H54 (cell line): ENCODE measurements at regions not wholly inside any gene's neighbourhood (a gene's known extent, or its start where the extent isn't known, plus 50 kb on each side); places are given as distances from the start of the nearest gene placed in this dataset.
A peak's percentile ranks its signal among the peaks of the same experiment; 100 is the strongest.

Experiments used
- DNase-seq: peaks from one replicate; pipeline ENCODE4 v3.0.0; 2011; ENCODE audit warnings: low spot score, mixed read lengths; ENCODE audit not compliant: insufficient read length
- FAIRE-seq: peaks from 3 replicates; lab custom pipeline; 2011; peaks lifted over from hg19 to GRCh38; lab: Jason Lieb, UNC
- POLR2A ChIP-seq: IDR thresholded peaks from 2 replicates; pipeline ENCODE4 v1.6.1; 2011; ENCODE audit warnings: low read depth, mild to moderate bottlenecking, low read length

GRCh38 chr16:13856811-13857511 is 63.0 kb upstream of the ERCC4 start:
- no peak for FAIRE-seq
- no peak for TF ChIP-seq POLR2A
- no peak for DNase-seq

DNA sequence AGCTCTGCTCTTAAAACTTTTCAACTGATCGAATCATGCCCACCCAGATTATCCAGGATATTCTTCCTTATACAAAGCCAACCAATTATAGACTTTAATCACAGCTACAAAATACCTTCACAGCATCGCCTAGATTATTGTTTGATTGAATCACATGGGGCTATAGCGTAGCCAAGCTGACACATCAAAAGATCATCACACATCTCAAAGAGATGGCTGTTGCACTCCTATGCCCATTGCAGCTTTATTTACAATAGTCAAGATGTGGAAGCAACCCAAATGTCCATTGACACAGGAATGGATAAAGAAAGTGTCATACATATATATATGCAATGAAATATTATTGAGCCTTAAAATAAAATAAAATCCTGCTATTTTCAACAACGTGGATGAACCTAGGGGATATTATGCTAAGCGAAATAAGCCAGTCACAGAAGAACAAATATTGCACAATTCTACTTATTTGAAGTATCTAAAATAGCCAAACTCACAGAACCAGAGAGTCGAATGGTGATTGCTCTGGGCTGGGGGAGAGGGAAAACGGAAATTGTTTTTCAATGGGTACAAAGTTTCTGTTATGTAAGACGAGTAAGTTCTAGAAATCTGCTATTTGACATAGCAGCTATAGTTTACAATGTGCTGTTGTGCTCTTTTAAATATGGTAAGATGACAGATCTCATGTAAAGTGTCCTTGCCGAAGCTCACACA is 60.9 kb upstream of the ERCC4 start:
- no peak for TF ChIP-seq POLR2A
- DNase-seq (no peak), FAIRE-seq (no peak)

GRCh38 chr16:13863075-13863765 is 56.7 kb upstream of the ERCC4 start:
- no peak for FAIRE-seq
- TF ChIP-seq POLR2A: no peak
- DNase-seq: no peak

DNA sequence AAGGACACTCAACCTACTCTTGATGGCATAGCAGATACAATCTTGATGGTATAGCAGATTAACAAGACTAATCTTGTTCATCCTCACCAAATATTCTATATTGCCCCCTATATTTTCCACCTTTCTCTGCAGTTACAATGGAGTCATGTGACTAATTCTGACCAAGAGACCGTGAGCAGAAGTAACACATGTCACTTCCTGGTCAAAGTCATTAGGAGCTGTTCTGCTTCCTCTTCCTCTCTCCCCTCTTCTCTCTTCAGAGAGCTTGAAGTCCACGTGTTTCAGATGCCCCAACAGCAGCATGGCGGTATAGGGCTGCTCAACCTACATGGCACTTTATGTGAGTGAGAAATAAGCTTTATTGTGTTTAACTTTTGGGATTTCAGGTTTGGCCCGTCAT is 55.3 kb upstream of the ERCC4 start:
- DNase-seq: no peak
- TF ChIP-seq POLR2A: no peak
- FAIRE-seq: no peak

DNA sequence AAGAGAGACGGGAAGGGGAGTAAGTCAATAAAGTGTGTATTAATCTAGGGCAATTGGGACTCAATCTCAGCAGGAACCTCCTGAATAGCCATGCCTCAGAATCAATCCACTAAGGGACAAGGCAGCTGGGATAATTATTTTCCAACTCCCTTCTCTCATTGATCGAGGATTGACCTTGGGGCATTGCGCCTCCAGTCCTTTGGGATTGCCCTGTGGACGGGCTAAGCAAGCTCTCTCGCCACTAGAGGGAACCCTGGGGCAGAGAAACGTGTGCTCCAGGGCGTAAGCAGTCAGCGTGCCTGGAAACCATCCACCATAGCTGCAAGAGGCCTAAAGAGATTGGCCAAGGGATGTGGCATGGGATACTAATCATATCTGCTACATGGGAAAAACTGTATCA is 53.9 kb upstream of the ERCC4 start:
- TF ChIP-seq POLR2A: no peak
- DNase-seq (peak; percentile 46), FAIRE-seq (peak; percentile 72)
